ENCODE measurements at regions not wholly inside any gene's neighbourhood (a gene's known extent, or its start where the extent isn't known, plus 50 kb on each side); places are given as distances from the start of the nearest gene placed in this dataset.

DNA sequence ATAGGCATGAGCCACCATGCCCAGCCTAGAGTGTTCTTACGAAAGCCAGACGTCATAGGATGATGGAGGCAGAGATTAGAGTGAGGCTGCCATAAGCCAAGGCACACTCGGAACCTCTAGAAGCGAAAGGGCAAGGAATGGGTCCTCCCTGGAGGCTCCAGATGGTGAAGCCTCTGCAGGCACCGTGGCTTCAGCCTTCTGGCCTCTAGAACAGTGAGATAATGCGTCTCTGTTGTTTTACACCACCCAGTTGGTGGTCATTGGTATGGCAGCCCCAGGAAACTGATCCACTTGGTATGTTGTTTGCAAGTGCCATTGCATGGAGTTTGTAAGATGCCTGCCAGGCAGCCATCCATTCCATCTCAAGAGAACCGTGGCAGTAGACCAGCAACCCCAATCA lies 791.0 kb downstream of the TBC1D22A start:
- intact Hi-C loops (cut with micrococcal nuclease; ENCODE audit: unreplicated experiment) (no loop called here), in situ Hi-C loops (cut with HindIII; ENCODE audit: low pct_unique_long_range_greater_than_20kb, low sequenced_read_pairs) (no loop called here)
- no peaks in the 10 kb centered on the region for H3K9me3 ChIP-seq (ENCODE audit: control insufficient read depth, insufficient read depth, low read depth, low read length)
- ChIA-PET CTCF (no interaction called here), POLR2A (no interaction called here)
- H3K27me3 ChIP-seq (ENCODE audit: control insufficient read depth, insufficient read depth, low read length) = no peaks in the 10 kb centered on the region
- no peak for DNase-seq (ENCODE audit: low read depth, low spot score)
- ATAC-seq = no peak
- BruUV-seq (replicated peaks) = no TSS peak
- H3K4me1 ChIP-seq (ENCODE audit: control insufficient read depth, insufficient read depth, low read length) = no peaks in the 10 kb centered on the region
- no peak overlapping the region for H3K4me3 ChIP-seq (ENCODE audit: low read depth in 2 of 2, low read length in 2 of 2)
- no peak overlapping the region for H3K27ac ChIP-seq (ENCODE audit: low read length)
- TF ChIP-seq POLR2AphosphoS5 (IDR thresholded peaks at IDR 0.05; ENCODE audit: low read depth, low read length) (no peak), SIN3A (IDR thresholded peaks at IDR 0.05; ENCODE audit: borderline replicate concordance, insufficient read depth, low read depth, low read length) (no peak), TCF7L2 (IDR thresholded peaks at IDR 0.05; ENCODE audit: low read depth, low read length) (no peak)
- TF ChIP-seq, protein P1, sequence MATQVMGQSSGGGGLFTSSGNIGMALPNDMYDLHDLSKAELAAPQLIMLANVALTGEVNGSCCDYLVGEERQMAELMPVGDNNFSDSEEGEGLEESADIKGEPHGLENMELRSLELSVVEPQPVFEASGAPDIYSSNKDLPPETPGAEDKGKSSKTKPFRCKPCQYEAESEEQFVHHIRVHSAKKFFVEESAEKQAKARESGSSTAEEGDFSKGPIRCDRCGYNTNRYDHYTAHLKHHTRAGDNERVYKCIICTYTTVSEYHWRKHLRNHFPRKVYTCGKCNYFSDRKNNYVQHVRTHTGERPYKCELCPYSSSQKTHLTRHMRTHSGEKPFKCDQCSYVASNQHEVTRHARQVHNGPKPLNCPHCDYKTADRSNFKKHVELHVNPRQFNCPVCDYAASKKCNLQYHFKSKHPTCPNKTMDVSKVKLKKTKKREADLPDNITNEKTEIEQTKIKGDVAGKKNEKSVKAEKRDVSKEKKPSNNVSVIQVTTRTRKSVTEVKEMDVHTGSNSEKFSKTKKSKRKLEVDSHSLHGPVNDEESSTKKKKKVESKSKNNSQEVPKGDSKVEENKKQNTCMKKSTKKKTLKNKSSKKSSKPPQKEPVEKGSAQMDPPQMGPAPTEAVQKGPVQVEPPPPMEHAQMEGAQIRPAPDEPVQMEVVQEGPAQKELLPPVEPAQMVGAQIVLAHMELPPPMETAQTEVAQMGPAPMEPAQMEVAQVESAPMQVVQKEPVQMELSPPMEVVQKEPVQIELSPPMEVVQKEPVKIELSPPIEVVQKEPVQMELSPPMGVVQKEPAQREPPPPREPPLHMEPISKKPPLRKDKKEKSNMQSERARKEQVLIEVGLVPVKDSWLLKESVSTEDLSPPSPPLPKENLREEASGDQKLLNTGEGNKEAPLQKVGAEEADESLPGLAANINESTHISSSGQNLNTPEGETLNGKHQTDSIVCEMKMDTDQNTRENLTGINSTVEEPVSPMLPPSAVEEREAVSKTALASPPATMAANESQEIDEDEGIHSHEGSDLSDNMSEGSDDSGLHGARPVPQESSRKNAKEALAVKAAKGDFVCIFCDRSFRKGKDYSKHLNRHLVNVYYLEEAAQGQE (IDR thresholded peaks at IDR 0.05; ENCODE audit: insufficient read depth in 1 of 2, low read depth in 2 of 2, low read length in 1 of 2) = no peak
- TF ChIP-seq, protein P2, sequence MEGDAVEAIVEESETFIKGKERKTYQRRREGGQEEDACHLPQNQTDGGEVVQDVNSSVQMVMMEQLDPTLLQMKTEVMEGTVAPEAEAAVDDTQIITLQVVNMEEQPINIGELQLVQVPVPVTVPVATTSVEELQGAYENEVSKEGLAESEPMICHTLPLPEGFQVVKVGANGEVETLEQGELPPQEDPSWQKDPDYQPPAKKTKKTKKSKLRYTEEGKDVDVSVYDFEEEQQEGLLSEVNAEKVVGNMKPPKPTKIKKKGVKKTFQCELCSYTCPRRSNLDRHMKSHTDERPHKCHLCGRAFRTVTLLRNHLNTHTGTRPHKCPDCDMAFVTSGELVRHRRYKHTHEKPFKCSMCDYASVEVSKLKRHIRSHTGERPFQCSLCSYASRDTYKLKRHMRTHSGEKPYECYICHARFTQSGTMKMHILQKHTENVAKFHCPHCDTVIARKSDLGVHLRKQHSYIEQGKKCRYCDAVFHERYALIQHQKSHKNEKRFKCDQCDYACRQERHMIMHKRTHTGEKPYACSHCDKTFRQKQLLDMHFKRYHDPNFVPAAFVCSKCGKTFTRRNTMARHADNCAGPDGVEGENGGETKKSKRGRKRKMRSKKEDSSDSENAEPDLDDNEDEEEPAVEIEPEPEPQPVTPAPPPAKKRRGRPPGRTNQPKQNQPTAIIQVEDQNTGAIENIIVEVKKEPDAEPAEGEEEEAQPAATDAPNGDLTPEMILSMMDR (IDR thresholded peaks at IDR 0.05) = no peak
- H3K36me3 ChIP-seq (ENCODE audit: control insufficient read depth, insufficient read depth, low read length) = no peaks in the 10 kb centered on the region

- ATAC-seq = no peak
Observed at GRCh38 chr22:47552541-47553205, 790.2 kb downstream of the TBC1D22A start.

More at GRCh38 chr22:47552541-47553205, 790.2 kb downstream of the TBC1D22A start:
- Histone ChIP-seq H3K27me3 (ENCODE audit: control insufficient read depth, insufficient read depth, low read length) (no peaks in the 10 kb centered on the region), H3K36me3 (ENCODE audit: control insufficient read depth, insufficient read depth, low read length) (no peaks in the 10 kb centered on the region), H3K27ac (ENCODE audit: low read length) (no peak overlapping the region), H3K4me3 (ENCODE audit: low read depth in 2 of 2, low read length in 2 of 2) (no peak overlapping the region), H3K9me3 (ENCODE audit: control insufficient read depth, insufficient read depth, low read depth, low read length) (no peaks in the 10 kb centered on the region), H3K4me1 (ENCODE audit: control insufficient read depth, insufficient read depth, low read length) (no peaks in the 10 kb centered on the region)
- CTCF ChIA-PET = no interaction called here
- BruUV-seq (replicated peaks) = no TSS peak
- POLR2A ChIA-PET = no interaction called here
- DNase-seq (ENCODE audit: low read depth, low spot score) = no peak
- in situ Hi-C loops (cut with HindIII; ENCODE audit: low pct_unique_long_range_greater_than_20kb, low sequenced_read_pairs) (no loop called here), intact Hi-C loops (cut with micrococcal nuclease; ENCODE audit: unreplicated experiment) (no loop called here)
- no peak for TF ChIP-seq POLR2AphosphoS5 (IDR thresholded peaks at IDR 0.05; ENCODE audit: low read depth, low read length)
- no peak for TF ChIP-seq TCF7L2 (IDR thresholded peaks at IDR 0.05; ENCODE audit: low read depth, low read length)
- no peak for TF ChIP-seq SIN3A (IDR thresholded peaks at IDR 0.05; ENCODE audit: borderline replicate concordance, insufficient read depth, low read depth, low read length)
- TF ChIP-seq, protein P2 (IDR thresholded peaks at IDR 0.05) = no peak
- TF ChIP-seq, protein P1 (IDR thresholded peaks at IDR 0.05; ENCODE audit: insufficient read depth in 1 of 2, low read depth in 2 of 2, low read length in 1 of 2) = no peak

All from Panc1 (cell line).